ENCODE measurements at regions not wholly inside any gene's neighbourhood (a gene's known extent, or its start where the extent isn't known, plus 50 kb on each side); places are given as distances from the start of the nearest gene placed in this dataset.

DNA sequence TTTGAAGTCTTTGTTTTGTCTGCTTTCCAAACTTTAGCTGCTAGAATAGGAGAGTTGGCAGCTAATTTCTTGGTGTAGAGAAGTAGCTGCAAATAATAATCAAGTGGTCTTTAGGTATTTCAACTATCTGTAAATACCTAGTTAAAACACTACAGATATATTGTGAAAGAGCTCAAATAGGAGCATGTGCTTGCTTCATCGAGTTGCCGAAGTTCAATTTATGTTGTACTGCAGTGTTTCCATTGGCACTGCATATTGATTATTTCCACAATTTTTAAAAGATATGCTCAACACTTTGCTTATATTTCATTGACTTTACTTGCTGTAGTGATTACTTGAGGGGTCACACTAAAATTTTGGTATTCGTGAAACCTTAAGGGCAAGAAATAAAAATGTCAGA, 131.6 kb upstream of the BMP4 start:
- no peak overlapping the region for H3K27ac ChIP-seq
- peaks cover 0 to 26% (median 5%) of the 10 kb centered on the region in 11 donors for H3K9me3 ChIP-seq
- TF ChIP-seq, protein P1, sequence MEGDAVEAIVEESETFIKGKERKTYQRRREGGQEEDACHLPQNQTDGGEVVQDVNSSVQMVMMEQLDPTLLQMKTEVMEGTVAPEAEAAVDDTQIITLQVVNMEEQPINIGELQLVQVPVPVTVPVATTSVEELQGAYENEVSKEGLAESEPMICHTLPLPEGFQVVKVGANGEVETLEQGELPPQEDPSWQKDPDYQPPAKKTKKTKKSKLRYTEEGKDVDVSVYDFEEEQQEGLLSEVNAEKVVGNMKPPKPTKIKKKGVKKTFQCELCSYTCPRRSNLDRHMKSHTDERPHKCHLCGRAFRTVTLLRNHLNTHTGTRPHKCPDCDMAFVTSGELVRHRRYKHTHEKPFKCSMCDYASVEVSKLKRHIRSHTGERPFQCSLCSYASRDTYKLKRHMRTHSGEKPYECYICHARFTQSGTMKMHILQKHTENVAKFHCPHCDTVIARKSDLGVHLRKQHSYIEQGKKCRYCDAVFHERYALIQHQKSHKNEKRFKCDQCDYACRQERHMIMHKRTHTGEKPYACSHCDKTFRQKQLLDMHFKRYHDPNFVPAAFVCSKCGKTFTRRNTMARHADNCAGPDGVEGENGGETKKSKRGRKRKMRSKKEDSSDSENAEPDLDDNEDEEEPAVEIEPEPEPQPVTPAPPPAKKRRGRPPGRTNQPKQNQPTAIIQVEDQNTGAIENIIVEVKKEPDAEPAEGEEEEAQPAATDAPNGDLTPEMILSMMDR (IDR thresholded peaks at IDR 0.05) = no peak
- intact Hi-C loops (cut with DNase I) = no loop called here
- peaks cover 0 to 6% (median 0%) of the 10 kb centered on the region in 9 donors for H3K4me1 ChIP-seq
- ATAC-seq = no peak
- no peak overlapping the region for H3K4me3 ChIP-seq
- no peak for DNase-seq
- 95 to 96% methylated on average over 3 of the region's 3 CpGs for WGBS, 2 donors
- no peaks in the 10 kb centered on the region for H3K27me3 ChIP-seq
- H3K36me3 ChIP-seq = no peaks in the 10 kb centered on the region

GRCh38 chr14:54090274-54090673, 133.6 kb upstream of the BMP4 start:
- ATAC-seq = no peak
- H3K4me1 ChIP-seq = peaks cover 0 to 6% (median 0%) of the 10 kb centered on the region in 9 donors
- H3K9me3 ChIP-seq = peaks cover 0 to 46% (median 19%) of the 10 kb centered on the region in 11 donors
- TF ChIP-seq, protein P1 (IDR thresholded peaks at IDR 0.05) = no peak
- 86 to 89% methylated on average over 1 of the region's 1 CpG for WGBS, 2 donors
- no peak overlapping the region for H3K4me3 ChIP-seq
- H3K36me3 ChIP-seq = no peaks in the 10 kb centered on the region
- no peak for DNase-seq
- intact Hi-C loops (cut with DNase I) = no loop called here
- H3K27ac ChIP-seq = no peak overlapping the region
- H3K27me3 ChIP-seq = no peaks in the 10 kb centered on the region

GRCh38 chr14:54094765-54095164, 138.1 kb upstream of the BMP4 start:
- no peaks in the 10 kb centered on the region for H3K27me3 ChIP-seq
- no peak for DNase-seq
- TF ChIP-seq, protein P1 (IDR thresholded peaks at IDR 0.05) = no peak
- H3K27ac ChIP-seq = no peak overlapping the region
- no peak overlapping the region for H3K4me3 ChIP-seq
- H3K4me1 ChIP-seq = no peaks in the 10 kb centered on the region
- intact Hi-C loops (cut with DNase I) = no loop called here
- H3K9me3 ChIP-seq = peaks cover 0 to 58% (median 19%) of the 10 kb centered on the region in 11 donors
- no peak for ATAC-seq
- H3K36me3 ChIP-seq = no peaks in the 10 kb centered on the region

DNA sequence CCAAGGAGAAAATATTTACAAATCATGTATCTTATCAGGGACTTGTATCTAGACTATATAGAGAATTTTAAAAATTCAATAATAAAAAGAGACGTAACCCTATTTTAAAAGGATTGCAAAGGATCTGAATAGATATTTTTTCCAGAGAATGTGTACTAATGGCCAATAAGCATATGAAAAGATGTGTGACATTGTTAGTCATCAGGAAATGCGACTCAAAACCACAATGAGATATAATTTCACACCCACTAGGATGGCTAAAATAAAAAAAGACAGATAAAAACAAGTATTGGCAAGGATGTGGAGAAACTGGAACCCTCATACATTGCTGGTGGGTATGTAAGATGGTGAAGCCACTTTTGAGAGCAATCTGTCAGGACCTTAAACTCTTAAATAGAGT, 141.9 kb upstream of the BMP4 start:
- H3K4me1 ChIP-seq = no peaks in the 10 kb centered on the region
- no peaks in the 10 kb centered on the region for H3K36me3 ChIP-seq
- 88 to 92% methylated on average over 2 of the region's 2 CpGs for WGBS, 2 donors
- intact Hi-C loops (cut with DNase I) = no loop called here
- ATAC-seq (no peak), DNase-seq (no peak)
- H3K27ac ChIP-seq = no peak overlapping the region
- H3K9me3 ChIP-seq = peaks cover 0 to 31% (median 13%) of the 10 kb centered on the region in 11 donors
- H3K4me3 ChIP-seq = no peak overlapping the region
- TF ChIP-seq, protein P1 (IDR thresholded peaks at IDR 0.05) = no peak
- no peaks in the 10 kb centered on the region for H3K27me3 ChIP-seq

Measured in heart right ventricle (tissue), 16 donors.